Epidermal melanocyte (primary cell): ENCODE measurements at regions not wholly inside any gene's neighbourhood (a gene's known extent, or its start where the extent isn't known, plus 50 kb on each side); places are given as distances from the start of the nearest gene placed in this dataset.
"Not testable (repeated sequence)": the region's sequence is repeated elsewhere in the genome, so short reads cannot be mapped to it uniquely, and the experiment has no call there.

Experiments
- DNase-seq: peaks from one replicate; pipeline ENCODE4 v3.0.0; 2011; ENCODE audit warnings: low spot score; ENCODE audit not compliant: insufficient read length

DNA sequence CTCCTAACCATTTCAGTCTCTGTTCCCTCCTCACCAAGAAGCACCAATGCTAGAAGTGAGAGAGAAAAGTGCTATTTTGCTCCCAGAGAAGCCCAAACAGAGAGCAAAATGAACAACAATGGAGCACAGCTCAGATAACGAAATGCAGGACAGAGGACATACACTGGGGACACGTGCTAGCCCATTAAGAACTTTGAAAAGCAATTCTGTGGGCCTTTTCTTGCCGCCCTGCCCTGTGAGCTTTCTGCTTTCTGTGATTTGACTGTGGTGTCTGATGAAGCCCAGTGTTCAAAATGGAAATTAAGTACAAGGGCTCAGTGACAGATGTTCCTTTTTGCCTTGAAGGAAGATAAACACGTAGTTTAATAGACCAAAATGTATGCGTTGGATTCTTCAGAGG is 130.8 kb downstream of the S1PR1 start:
- no peak for DNase-seq

DNA sequence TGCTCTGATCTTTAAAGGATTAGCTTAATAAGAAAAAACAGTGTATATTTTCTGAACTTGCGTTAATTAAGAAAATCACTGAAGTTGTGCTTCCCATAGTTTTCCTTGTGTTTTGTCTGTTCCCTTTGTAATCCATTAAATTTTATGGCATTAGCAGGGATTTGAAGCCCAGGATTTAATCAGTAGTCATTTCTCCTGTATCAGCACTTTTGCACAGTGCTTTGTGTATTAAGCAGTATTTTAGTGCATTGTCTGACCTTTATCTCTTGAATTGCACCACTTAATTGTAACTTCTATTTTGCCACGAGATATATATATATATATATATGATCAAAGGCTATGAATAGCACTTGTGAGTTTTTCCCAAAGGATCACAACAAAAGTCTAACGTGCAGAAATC is 133.7 kb downstream of the S1PR1 start:
- DNase-seq = no peak

DNA sequence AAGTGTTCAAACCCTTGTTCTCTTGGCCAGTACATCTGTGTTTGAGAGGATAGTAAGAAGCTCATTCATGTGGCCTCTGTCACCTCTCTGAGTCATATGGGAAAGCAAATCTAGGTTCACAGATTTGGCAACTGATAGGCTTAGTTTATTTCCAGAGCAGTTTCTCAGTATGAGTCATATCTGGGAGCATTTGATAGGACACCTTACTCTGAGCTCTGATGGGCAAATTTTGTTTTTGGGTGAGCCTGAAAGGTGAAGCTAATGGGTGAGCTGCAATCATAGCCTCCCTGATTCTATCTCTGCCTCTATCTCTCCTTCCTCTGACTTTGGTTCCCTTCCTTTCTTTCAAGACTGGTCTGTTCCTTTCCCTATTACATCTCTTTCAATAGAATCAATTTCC is 134.4 kb downstream of the S1PR1 start:
- DNase-seq = no peak

DNA sequence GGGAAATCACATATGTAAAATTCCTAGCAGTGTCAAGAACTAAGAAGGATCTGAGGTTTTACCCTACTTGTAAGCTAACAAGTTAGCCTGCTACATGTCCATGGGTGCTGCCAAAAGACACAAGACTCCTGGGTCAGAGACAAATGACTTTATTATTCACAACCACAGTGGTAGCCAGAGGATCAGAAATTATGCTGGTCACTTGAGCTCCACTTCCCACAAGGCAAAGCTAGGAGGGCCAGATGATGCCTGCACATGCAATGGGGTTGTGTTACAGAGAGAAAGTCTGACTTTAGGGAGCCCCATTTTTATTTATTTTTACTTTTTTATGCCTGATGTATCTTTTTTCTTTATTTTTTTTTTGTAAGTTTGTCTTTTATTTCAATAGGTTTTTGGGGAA is 136.8 kb downstream of the S1PR1 start:
- DNase-seq = no peak

DNA sequence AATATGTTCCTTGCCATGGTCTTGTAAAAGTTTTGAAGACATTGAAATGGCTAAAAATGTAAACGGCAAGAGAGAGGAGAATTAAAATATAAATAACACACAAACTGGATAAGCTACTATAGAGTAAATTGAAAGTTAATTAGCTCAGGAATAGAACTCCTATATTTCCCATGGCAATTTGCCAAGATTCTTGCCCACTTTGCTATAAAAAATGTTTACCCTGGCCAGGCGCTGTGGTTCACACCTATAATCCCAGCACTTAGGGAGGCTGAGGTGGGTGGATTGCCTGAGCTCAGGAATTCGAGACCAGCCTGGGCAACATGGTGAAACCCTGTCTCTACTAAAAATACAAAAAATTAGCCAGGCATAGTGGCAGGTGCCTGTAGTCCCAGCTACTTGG is 138.6 kb downstream of the S1PR1 start:
- not testable (repeated sequence) for DNase-seq

DNA sequence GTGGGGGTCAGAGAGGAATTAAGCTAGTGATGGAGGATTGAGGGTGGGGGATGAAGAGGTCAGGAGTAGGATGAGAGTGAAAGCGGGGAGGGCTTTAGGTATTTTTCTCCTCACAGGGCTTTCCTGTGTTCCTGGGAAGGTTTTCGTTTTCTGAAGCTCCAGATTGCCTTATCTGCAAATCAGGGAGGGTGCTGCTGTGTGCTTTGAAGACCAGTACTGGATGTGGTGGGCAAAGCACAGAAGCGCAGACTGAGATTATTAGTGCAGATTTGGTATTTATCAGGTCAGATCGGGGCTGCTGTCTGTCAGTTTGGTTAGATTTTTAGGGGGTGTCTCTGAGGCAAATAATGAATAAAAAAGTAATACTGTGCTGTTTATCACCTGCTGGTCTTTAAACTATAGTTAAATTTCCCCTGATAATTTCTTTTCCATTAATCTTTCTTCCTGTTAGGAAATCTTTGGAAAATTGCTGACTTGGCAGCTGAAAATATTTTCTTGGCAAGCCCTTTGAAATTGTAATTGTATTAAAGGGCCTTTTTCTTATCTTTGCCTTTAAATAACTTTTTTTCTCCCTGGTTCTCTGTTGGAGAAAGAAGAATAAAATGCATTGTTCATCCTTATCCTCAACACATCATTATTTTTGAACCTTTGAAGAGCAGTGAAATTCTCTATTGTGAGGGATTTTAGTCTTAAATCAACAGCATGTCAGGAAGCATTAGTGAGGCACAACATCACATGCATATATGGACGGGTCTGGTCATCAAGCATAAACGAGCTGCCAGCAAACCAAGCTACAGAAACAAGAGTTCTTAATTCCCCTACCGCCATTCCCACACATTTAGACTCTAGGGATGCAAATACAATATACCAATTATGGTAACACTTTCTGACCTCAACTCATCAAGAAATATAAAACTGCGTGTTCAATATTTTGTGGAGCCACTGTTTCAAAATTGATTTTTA is 139.6 kb downstream of the S1PR1 start:
- DNase-seq = no peak

DNA sequence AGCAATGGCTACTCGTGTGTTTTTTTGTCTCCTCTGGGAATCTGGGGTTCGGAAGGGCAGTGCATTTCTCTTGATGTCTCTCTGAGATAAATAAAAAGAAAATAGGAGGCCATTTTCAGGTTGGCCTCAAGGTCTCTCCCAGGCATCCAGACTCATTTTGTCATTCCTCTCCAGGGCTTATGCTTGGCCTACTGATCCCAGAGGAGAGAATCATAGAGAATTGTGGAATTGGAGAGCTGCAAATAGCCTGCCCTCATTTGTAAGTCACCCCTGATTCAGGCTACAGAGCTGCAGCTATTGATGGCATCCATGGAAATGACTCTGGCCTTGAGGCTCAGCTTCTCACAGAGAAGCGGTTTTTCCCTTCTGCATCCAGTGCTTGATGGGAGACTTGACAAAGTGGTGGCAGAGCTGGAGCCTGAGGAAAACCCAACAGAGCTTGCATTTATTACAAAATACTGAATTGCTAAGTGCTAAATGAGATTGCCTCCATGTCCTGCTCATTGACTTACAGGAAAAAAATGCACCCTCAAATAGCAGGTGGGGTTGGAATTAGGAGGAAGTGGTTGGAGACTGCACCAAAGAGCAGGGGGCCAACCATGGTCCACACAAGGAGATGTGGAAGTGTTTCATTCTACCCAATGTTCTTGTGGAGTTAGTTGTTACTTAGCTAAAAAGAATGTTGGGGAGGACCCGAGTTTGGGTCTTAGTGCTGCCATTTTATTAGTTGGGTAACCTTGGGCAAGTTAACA is 140.4 kb downstream of the S1PR1 start:
- no peak for DNase-seq

DNA sequence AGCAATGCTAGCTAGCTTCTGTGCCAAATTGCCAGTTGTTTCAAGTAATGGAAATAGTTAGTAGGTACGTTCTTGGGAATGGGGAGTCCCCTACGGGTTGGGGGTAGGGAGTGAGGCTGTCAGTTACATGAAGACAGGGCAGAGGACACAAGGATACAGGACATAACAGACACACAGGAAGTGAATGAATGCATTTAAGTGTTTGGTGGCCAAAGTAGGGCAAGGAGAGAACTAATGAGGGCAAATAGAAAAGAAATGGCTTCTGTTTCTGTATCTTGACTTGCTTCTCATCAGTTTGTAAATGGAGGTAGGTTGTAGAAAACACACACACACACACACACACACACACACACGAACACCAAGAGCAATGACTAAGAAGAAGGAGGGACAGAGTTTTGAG is 142.2 kb downstream of the S1PR1 start:
- DNase-seq = no peak

DNA sequence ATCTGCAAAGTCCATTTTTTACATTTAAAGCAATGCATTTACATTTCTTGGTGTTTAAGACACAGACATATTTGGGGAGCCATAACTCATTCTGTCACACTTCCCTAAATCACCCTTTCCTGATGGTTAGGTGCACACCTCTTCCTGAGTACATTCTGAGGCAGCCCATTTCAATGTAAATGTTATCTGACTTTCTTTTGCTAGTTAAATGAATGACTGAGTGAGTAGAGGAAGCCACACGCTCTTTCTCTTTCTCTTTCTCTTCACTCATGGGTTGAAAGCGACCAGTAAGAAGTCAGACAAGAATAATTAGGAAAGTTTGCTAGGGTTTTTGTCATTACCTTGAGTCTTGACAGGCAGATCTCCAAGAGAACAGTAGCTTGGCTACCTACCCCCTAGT is 143.1 kb downstream of the S1PR1 start:
- DNase-seq = no peak

DNA sequence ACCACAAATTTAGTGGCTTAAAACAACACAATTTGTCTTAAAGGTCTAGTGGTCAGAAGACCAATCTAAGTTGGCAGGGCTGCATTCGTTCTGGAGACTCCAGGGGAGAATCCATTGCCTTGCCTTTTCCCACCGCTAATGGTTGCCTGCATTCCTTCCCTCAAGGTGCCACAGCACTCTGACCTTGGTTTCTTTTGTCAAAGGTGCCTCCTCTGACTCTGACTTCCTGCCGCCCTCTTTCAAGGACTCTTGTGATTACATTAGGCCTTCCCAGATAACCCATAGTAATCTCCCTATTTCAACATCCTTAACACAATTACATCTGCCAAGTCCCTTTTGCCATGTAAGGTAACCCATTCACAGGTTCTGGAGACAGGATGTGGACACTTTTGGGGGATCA is 145.3 kb downstream of the S1PR1 start:
- no peak for DNase-seq

DNA sequence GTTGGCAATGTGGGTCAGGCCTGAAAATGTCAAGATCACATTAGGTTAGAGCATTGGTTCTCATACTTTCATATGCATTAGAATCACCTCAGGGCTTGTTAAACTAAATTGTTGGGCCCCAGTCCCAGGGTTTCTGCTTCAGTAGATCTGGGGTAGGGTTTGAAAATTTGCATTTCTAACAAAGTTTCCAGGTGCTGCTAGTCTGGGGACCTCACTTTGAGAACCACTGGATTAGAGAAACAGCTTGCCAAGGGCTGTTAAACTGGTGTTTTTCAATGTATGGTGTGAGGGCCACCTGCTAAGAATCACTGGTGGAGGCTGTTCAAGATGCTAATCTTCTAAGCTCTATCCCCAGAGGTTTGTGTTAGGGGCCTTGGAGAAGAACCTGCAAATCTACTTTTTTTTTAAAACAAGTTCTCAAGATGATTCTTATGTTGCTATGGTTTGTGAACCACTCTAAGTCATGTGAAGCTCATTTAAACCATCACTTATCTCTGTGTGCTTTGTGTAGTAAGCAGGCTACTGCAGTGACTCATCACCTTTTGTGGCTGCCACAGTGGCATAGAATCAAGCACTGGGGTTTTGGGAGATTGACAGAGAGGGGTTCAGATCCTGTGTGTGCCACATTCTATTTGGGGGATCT is 152.2 kb downstream of the S1PR1 start:
- no peak for DNase-seq

DNA sequence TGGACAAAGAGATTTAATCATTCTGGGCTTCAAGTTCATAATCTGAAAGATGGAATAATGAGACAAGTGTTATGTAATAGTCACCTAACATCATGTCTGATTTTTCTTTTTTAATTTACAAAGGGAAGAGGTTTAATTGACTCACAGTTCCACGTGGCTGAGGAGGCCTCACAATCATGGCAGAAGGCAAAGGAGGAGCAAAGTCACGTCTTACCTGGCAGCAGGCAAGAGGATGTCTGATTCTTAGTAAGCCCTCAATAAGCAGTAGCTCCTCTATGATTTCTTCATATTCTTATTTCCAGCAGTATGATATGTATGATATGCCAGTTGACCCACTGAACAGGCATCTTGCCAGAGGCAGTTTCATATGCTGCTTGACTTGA is 152.7 kb downstream of the S1PR1 start:
- DNase-seq = no peak

DNA sequence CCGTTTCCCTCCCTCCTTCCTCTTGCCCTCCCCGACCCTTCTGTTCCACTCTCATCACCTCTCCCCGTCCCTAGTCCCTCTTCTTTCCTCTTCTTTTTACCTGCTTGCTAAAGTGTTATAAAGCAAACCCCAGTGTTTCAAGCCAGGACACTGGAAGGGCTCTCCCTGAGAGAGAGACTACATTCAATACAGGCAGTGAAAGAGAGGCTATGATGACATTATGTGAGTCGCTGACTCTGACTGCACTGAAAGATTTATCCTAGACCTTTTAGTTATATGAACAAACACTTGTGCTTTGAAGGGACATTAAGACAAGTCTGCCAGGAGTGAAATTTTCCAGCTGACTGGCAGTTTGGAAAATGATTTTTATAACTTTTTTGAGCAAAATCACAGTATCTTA is 155.7 kb downstream of the S1PR1 start:
- no peak for DNase-seq

DNA sequence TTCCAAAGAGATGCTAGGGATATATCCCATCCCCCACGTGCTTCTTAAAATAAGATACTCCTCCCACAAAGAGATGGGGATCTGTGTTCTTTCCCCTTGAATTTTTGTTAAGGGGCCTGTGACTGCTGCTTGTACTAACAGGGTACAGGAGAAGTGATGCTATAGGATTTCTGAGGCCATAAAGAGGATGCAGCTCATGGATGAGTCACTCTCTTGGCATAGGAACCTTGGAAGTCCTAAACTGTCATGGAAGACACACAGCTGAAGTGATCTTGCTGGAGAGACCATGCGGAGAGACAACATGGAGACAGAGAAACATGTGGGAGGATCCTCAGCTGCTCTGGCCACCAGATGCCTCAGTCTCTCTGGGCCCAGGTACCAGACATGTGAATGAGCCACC is 157.2 kb downstream of the S1PR1 start:
- no peak for DNase-seq

DNA sequence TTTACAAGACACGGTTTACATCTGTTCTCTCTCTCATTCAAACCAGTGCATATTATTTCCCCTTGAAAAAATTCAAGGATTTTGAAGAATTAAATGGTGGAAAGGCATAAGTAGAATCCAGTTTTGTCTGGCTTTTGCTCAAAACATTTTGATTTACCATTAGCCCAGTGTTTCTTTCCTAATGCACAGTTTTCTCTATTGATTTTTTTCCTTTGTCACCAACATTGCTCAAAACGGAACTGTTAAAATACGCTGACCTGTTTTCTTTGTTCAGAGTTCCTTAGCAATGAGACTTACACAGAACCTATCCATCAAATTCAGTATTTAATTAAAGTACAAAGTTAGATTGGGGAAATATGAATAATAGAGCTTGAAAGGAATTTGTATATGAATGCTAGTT is 162.4 kb downstream of the S1PR1 start:
- no peak for DNase-seq

DNA sequence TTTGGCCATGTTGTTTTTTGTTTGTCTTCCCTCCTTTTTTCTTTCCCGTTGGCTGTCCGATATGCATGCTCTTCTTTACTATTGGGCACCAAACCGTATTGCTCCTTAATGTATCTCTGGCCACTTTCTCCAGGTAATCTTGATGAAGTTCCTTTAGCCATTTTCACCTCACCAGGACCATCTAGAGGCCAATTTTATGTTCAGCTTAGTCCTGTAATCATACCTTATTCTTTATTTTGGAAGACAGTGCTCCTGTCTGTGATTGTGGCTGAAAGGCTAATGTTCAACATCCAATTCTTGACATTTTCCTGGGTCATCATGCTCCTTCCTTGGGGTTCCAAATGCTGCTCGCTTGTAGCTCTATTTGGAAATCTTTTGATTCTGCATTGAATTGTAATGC is 169.5 kb downstream of the S1PR1 start:
- DNase-seq = no peak

DNA sequence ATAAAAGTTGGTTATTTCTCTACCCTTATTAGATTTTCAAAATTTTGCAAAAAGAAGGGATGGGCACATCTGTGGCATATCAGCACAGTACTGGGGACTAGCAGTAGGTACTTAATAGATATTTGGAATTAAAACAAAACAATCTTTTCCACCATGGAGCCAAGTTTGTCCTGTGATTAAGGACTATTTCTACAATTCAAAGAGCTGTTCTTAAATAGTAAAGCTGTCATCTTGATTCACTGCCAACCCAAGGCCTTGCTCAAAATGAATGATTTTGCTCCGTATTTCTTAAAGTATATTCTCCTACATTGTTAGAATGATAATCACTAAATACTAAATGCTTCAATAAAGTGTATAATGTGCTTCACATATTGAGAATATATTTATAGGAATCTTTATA is 169.9 kb downstream of the S1PR1 start:
- DNase-seq = no peak

DNA sequence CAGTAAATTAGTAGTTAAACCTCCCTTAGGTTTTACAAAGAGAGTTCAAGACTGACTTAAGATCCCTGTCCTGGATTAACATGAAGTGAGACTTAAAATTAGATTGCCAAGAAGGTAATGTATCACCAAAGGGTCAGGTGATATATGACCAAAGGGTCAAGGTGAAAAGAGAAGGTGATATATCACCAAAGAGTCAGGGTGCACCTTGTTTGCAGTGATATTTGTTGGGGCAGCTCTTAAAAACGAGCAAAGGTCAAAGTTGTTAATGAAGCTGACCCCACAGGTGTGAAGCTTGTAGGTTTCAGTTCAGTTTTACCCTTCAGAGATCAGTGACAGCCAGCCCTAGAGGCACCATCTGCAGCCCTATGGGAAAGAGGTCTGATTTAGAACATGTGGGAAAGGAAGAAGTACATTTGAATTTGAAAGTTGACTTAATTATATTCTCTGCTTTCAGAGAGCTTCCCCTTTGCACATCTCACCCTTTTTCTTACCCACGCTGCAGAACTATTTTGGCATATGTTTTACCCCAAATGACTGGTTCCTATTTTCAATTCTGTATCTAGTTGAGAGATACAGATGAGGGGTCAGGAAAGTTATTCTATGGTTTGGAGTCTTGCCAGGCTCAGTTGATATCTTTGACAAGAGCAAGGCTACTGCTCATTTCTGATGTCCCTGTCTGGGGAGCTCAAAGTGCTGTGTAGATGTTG is 170.8 kb downstream of the S1PR1 start:
- DNase-seq = no peak

DNA sequence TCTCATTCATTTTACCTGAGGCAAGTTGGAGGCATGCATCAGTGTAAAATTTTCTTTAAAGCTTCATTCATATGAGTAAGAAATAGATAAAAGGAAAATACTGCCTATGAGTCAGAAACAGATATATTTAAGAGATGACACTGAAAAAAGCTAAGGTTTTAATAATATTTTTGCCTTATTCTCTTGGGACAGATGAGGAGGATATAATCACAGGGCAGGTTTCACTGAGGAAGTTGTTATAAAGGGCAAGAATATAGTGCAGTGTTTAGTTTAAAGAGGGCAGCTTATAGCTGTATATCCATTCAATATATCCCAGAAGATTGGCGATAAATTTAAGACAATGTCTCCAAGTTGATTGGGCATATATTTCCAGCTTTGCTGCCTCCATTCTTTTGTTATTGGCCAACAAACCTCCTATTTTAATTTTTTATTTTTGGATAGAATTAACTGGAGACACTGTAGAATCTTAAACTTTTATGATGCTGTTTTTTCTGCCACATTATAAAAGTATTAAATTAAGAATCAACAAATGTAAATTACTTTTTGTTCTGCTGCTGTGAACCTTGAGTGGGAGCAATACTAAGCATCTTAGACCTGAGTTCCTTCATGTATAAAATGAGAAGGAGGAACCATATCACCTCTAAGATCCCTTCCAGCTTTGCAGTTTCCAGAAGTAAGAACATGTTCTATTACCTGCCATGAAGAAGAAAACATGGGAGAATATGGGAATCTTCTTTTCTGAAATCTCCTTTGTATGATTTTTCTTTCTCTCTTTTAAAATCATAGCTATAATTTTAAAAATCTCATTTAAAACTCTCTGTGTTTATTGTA is 171.6 kb downstream of the S1PR1 start:
- no peak for DNase-seq

DNA sequence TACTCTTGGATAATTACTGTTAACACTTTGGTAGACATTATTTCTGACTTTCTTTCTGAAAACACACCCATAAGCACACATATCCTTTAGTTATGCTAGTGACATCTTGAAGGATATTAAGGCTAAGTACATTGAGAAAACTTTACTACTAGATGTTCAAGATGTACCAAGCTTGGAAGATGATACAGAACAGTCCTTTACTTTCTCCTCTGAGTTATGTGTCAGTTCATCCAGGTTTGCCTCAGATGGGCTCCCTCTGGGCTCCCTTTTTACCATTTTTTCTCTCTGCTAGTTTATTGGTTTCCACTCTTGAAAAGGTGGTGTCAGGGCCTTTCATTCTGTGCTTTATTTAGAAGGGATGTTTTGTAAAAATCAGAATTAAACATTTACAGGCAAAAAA is 172.3 kb downstream of the S1PR1 start:
- no peak for DNase-seq
